Bronchial epithelial cell (primary cell): ENCODE measurements at regions not wholly inside any gene's neighbourhood (a gene's known extent, or its start where the extent isn't known, plus 50 kb on each side); places are given as distances from the start of the nearest gene placed in this dataset.

Experiments used
- DNase-seq: peaks from one replicate; pipeline ENCODE4 v3.0.0-alpha.2; 2010; ENCODE audit warnings: low read depth
- FAIRE-seq: peaks from 2 replicates; lab custom pipeline; 2011; peaks lifted over from hg19 to GRCh38; lab: Jason Lieb, UNC
- H3K27me3 ChIP-seq: 2 replicates; pipeline ENCODE4 v1.5.1; 2011; ENCODE audit warnings: low read length; ENCODE audit not compliant: control insufficient read depth, insufficient read depth
- H3K36me3 ChIP-seq: 2 replicates; pipeline ENCODE4 v1.5.1; 2011; ENCODE audit warnings: low read length; ENCODE audit not compliant: control insufficient read depth, insufficient read depth
- H3K4me3 ChIP-seq: 2 replicates; pipeline ENCODE4 v1.5.1; 2011; ENCODE audit warnings: mild to moderate bottlenecking, low read depth, low read length, control low read depth
- CTCF ChIP-seq: IDR thresholded peaks from 2 replicates; pipeline ENCODE4 v1.5.1; 2011; ENCODE audit warnings: mild to moderate bottlenecking, moderate library complexity, low read length, control low read depth, inconsistent platforms; ENCODE audit not compliant: insufficient read depth, severe bottlenecking

- H3K27me3 ChIP-seq: no peaks in the 10 kb centered on the region
- DNase-seq (peak; percentile 79), FAIRE-seq (no peak)
- no peak for TF ChIP-seq CTCF
- H3K36me3 ChIP-seq: no peaks in the 10 kb centered on the region
- H3K4me3 ChIP-seq: no peak overlapping the region
Observed at GRCh38 chr6:79330704-79331103, 96.2 kb upstream of the HMGN3 start.

GRCh38 chr6:79313254-79313653 is 78.8 kb upstream of the HMGN3 start:
- FAIRE-seq: peak; percentile 94
- no peaks in the 10 kb centered on the region for H3K36me3 ChIP-seq
- no peak for TF ChIP-seq CTCF
- H3K4me3 ChIP-seq: no peak overlapping the region
- H3K27me3 ChIP-seq: no peaks in the 10 kb centered on the region
- peak; percentile 99 for DNase-seq

GRCh38 chr6:79307321-79308036 is 73.0 kb upstream of the HMGN3 start:
- TF ChIP-seq CTCF: no peak
- peak; percentile 94 for FAIRE-seq
- Histone ChIP-seq H3K27me3 (no peaks in the 10 kb centered on the region), H3K36me3 (no peaks in the 10 kb centered on the region), H3K4me3 (no peak overlapping the region)
- peak; percentile 96 for DNase-seq

- Histone ChIP-seq H3K36me3 (no peaks in the 10 kb centered on the region), H3K27me3 (no peaks in the 10 kb centered on the region), H3K4me3 (no peak overlapping the region)
- DNase-seq (no peak), FAIRE-seq (no peak)
- no peak for TF ChIP-seq CTCF
Observed at GRCh38 chr6:79305020-79305419, 70.5 kb upstream of the HMGN3 start.

GRCh38 chr6:79302341-79302740 is 67.9 kb upstream of the HMGN3 start:
- DNase-seq: peak; percentile 91
- no peak overlapping the region for H3K4me3 ChIP-seq

More at GRCh38 chr6:79302341-79302740, 67.9 kb upstream of the HMGN3 start:
- Histone ChIP-seq H3K27me3 (no peaks in the 10 kb centered on the region), H3K36me3 (no peaks in the 10 kb centered on the region)
- no peak for TF ChIP-seq CTCF
- no peak for FAIRE-seq
